H1 (cell line): ENCODE measurements at regions not wholly inside any gene's neighbourhood (a gene's known extent, or its start where the extent isn't known, plus 50 kb on each side); places are given as distances from the start of the nearest gene placed in this dataset.

Experiments
- CTCF ChIA-PET: fragments of 300-600 bp; sonication (Branson Sonifier 250); formaldehyde crosslinking; loops from one replicate; lab custom pipeline; 2021; ENCODE audit not compliant: partially characterized antibody; lab: Charles Lee
- POLR2A ChIA-PET: fragments of 300-600 bp; sonication (Branson Sonifier 250); formaldehyde crosslinking; loops from one replicate; lab custom pipeline; 2021; ENCODE audit warnings: inconsistent platforms; ENCODE audit not compliant: partially characterized antibody; lab: Charles Lee
- DNase-seq, 2 experiments: peaks; one replicate each; pipeline versions ENCODE4 v3.0.0 to v3.0.0-alpha.2; 2010 to 2022; ENCODE audit warnings: low spot score in 2 of 2, low read depth in 1 of 2, mixed read lengths in 1 of 2
- FAIRE-seq: peaks from 2 replicates; lab custom pipeline; 2011; peaks lifted over from hg19 to GRCh38; lab: Jason Lieb, UNC
- H2AFZ ChIP-seq: 2 replicates; pipeline ENCODE4 v1.8.1; 2012; ENCODE audit warnings: low read length, inconsistent platforms
- H2AK5ac ChIP-seq: 2 replicates; pipeline ENCODE4 v1.6.1; 2013; ENCODE audit warnings: low read depth, low read length
- H2BK120ac ChIP-seq: replicated peaks from 2 replicates; pipeline ENCODE3; 2013; ENCODE audit warnings: low read depth, low read length, inconsistent platforms
- H2BK12ac ChIP-seq: 2 replicates; pipeline ENCODE4 v1.6.1; 2013; ENCODE audit warnings: low read depth, low read length
- H2BK15ac ChIP-seq: 2 replicates; pipeline ENCODE4 v1.6.1; 2013; ENCODE audit warnings: low read length
- H2BK20ac ChIP-seq: 2 replicates; pipeline ENCODE4 v1.6.1; 2013; ENCODE audit warnings: low read length
- H2BK5ac ChIP-seq: 2 replicates; pipeline ENCODE4 v1.6.1; 2013; ENCODE audit warnings: low read depth, low read length
- H3K14ac ChIP-seq: 2 replicates; pipeline ENCODE4 v1.6.1; 2013; ENCODE audit warnings: inconsistent platforms; ENCODE audit not compliant: insufficient read length
- H3K18ac ChIP-seq: 2 replicates; pipeline ENCODE4 v1.6.1; 2013; ENCODE audit warnings: low read length; ENCODE audit errors: extremely low read depth
- H3K23ac ChIP-seq: 2 replicates; pipeline ENCODE4 v1.6.1; 2013; ENCODE audit warnings: inconsistent platforms; ENCODE audit not compliant: insufficient read length
- H3K23me2 ChIP-seq: 2 replicates; pipeline ENCODE4 v1.6.1; 2013; ENCODE audit warnings: low read depth, low read length
- H3K27ac ChIP-seq: 2 replicates; pipeline ENCODE4 v1.6.1; 2011; ENCODE audit warnings: low read depth, low read length, inconsistent platforms
- H3K27me3 ChIP-seq, 4 experiments: replicated peaks in 1 of 4; 1 replicate in 1 of 4; 2 replicates in 3 of 4; pipeline versions ENCODE4 v1.6.1 to v1.8.1; 2011 to 2013; ENCODE audit warnings: low read length in 3 of 4, mild to moderate bottlenecking in 3 of 4, inconsistent platforms in 2 of 4, mixed read lengths in 2 of 4, moderate library complexity in 1 of 4; ENCODE audit not compliant: control insufficient read depth in 3 of 4, insufficient read depth in 3 of 4; ENCODE audit errors: extremely low read depth in 1 of 4
- H3K36me3 ChIP-seq, 4 experiments: 2 replicates each; pipeline versions ENCODE4 v1.6.1 to v1.8.1; 2011 to 2013; ENCODE audit warnings: mild to moderate bottlenecking in 4 of 4, low read length in 3 of 4, moderate library complexity in 2 of 4, control low read depth in 1 of 4, inconsistent platforms in 1 of 4; ENCODE audit not compliant: insufficient read depth in 4 of 4, control insufficient read depth in 2 of 4
- H3K4ac ChIP-seq: replicated peaks from 2 replicates; pipeline ENCODE3; 2013; ENCODE audit warnings: low read length, low read depth, mixed read lengths, inconsistent platforms; ENCODE audit not compliant: insufficient read length
- H3K4me1 ChIP-seq, 4 experiments: replicated peaks in 1 of 4; 1 replicate in 1 of 4; 2 replicates in 3 of 4; pipeline versions ENCODE4 v1.6.1 to v1.8.1; 2011 to 2013; ENCODE audit warnings: low read length in 3 of 4, inconsistent platforms in 2 of 4, mixed read lengths in 1 of 4; ENCODE audit not compliant: insufficient read depth in 4 of 4, control insufficient read depth in 3 of 4
- H3K4me2 ChIP-seq, 2 experiments: 2 replicates each; pipeline versions ENCODE4 v1.6.1 to v1.8.1; 2011 to 2013; ENCODE audit warnings: low read depth in 2 of 2, low read length in 2 of 2, control low read depth in 1 of 2, inconsistent platforms in 1 of 2, mild to moderate bottlenecking in 1 of 2; ENCODE audit not compliant: insufficient read depth in 1 of 2
- H3K4me3 ChIP-seq, 4 experiments: fragments of 200-600, 300-600 bp in 1 of 4; sonication (generic), shearing (Covaris generic), sonication (Bioruptor Twin) in 1 of 4; 2 replicates each; pipeline versions ENCODE4 v1.5.1 to v1.8.1; 2011 to 2016; ENCODE audit warnings: low read length in 4 of 4, low read depth in 3 of 4, control low read depth in 2 of 4, inconsistent platforms in 2 of 4, mild to moderate bottlenecking in 2 of 4, mixed read lengths in 1 of 4, moderate library complexity in 1 of 4; ENCODE audit not compliant: insufficient read depth in 2 of 4; ENCODE audit errors: extremely low read depth in 1 of 4
- H3K56ac ChIP-seq: replicated peaks from 2 replicates; pipeline ENCODE3; 2013; ENCODE audit warnings: low read depth, mild to moderate bottlenecking, mixed read lengths, low read length, inconsistent platforms; ENCODE audit not compliant: insufficient read length
- H3K79me1 ChIP-seq: 2 replicates; pipeline ENCODE4 v1.6.1; 2013; ENCODE audit warnings: low read depth, low read length, control low read depth
- H3K79me2 ChIP-seq, 2 experiments: 2 replicates each; pipeline versions ENCODE4 v1.6.1 to v1.8.1; 2012 to 2013; ENCODE audit warnings: low read length in 2 of 2, mild to moderate bottlenecking in 2 of 2, inconsistent platforms in 1 of 2; ENCODE audit not compliant: insufficient read depth in 2 of 2, control insufficient read depth in 1 of 2
- H3K9ac ChIP-seq, 4 experiments: replicated peaks in 1 of 4; 1 replicate in 1 of 4; 2 replicates in 3 of 4; pipeline versions ENCODE4 v1.6.1 to v1.8.1; 2011 to 2013; ENCODE audit warnings: low read depth in 3 of 4, low read length in 3 of 4, control low read depth in 2 of 4, mild to moderate bottlenecking in 2 of 4, moderate library complexity in 2 of 4, inconsistent platforms in 1 of 4; ENCODE audit errors: extremely low read depth in 1 of 4
- H3K9me3 ChIP-seq, 2 experiments: 2 replicates each; pipeline versions ENCODE4 v1.6.1 to v1.8.1; 2012 to 2013; ENCODE audit warnings: mild to moderate bottlenecking in 2 of 2, moderate library complexity in 2 of 2, control low read depth in 1 of 2, inconsistent platforms in 1 of 2, low read depth in 1 of 2, low read length in 1 of 2, mixed read lengths in 1 of 2; ENCODE audit not compliant: insufficient read depth in 2 of 2
- H4K20me1 ChIP-seq, 2 experiments: replicated peaks in 1 of 2; 2 replicates each; pipeline versions ENCODE3 to v1.8.1; 2011 to 2013; ENCODE audit warnings: inconsistent platforms in 2 of 2, low read length in 2 of 2, mild to moderate bottlenecking in 1 of 2; ENCODE audit not compliant: insufficient read depth in 2 of 2, control insufficient read depth in 1 of 2
- H4K5ac ChIP-seq: 2 replicates; pipeline ENCODE4 v1.6.1; 2013; ENCODE audit warnings: low read length, low read depth, mixed read lengths, inconsistent platforms; ENCODE audit not compliant: insufficient read length
- H4K8ac ChIP-seq: 2 replicates; pipeline ENCODE4 v1.8.0; 2013; ENCODE audit warnings: mild to moderate bottlenecking, moderate library complexity, low read length, inconsistent platforms; ENCODE audit not compliant: insufficient read depth; ENCODE audit errors: extremely low read depth
- H4K91ac ChIP-seq: replicated peaks from 2 replicates; pipeline ENCODE3; 2013; ENCODE audit warnings: low read length, mixed read lengths, inconsistent platforms; ENCODE audit not compliant: insufficient read length
- ASH2L ChIP-seq: fragments of 200-600, 300-600 bp; sonication (generic); IDR thresholded peaks from one replicate; pipeline ENCODE4 v1.7.1; 2017; ENCODE audit warnings: low read length
- CBX5 ChIP-seq: fragments of 300-800, 300-1000 bp; sonication (generic); IDR thresholded peaks from 2 replicates; pipeline ENCODE4 v1.7.1; 2016; ENCODE audit warnings: antibody characterized with exemption, low read length, low read depth
- KDM5A ChIP-seq: fragments of 200-600 bp; IDR thresholded peaks from 2 replicates; pipeline ENCODE4 v1.7.1; 2012; ENCODE audit warnings: mild to moderate bottlenecking, low read length, inconsistent platforms, mixed read lengths
- SAP30 ChIP-seq: fragments of 300-600 bp; sonication (generic); IDR thresholded peaks from 2 replicates; pipeline ENCODE4 v1.7.1; 2012; ENCODE audit warnings: low read length, moderate library complexity, mild to moderate bottlenecking, inconsistent platforms; ENCODE audit not compliant: insufficient read depth, insufficient replicate concordance
- TAF7 ChIP-seq: optimal IDR thresholded peaks from 2 replicates; pipeline ENCODE3; 2011; ENCODE audit warnings: low read depth, mild to moderate bottlenecking, inconsistent platforms, low read length, moderate library complexity, borderline replicate concordance
- WGBS, 2 experiments: shearing (Covaris generic) in 1 of 2; methylation state at CpG; one replicate each; pipeline versions ENCODE4 v1.1.6 to v1.1.7; 2013 to 2015; ENCODE audit warnings: low lambda C conversion rate in 2 of 2, mixed read lengths in 2 of 2, inconsistent platforms in 1 of 2, low coverage in 1 of 2, missing lambda C conversion rate in 1 of 2; ENCODE audit not compliant: insufficient replicate concordance in 2 of 2, insufficient coverage in 1 of 2, insufficient read length in 1 of 2; ENCODE audit errors: extremely low coverage in 1 of 2, missing lambda C conversion rate in 1 of 2; 5-methylcytosine and 5-hydroxymethylcytosine counted together

GRCh38 chr5:167539747-167540146, 751.7 kb upstream of the WWC1 start:
- Histone ChIP-seq H4K5ac (no peak overlapping the region), H3K18ac (no peak overlapping the region), H2BK15ac (no peak overlapping the region), H3K27me3 (no peaks in the 10 kb centered on the region), H2BK12ac (no peak overlapping the region), H2BK5ac (no peak overlapping the region), H4K8ac (no peak overlapping the region), H3K9ac (no peak overlapping the region), H3K56ac (no peak overlapping the region), H3K4me3 (no peak overlapping the region), H3K23me2 (no peaks in the 10 kb centered on the region), H3K14ac (no peak overlapping the region), H3K36me3 (no peaks in the 10 kb centered on the region), H3K4me1 (no peaks in the 10 kb centered on the region), H2AFZ (no peak overlapping the region), H3K4me2 (no peak overlapping the region), H2BK120ac (no peak overlapping the region), H3K79me1 (no peaks in the 10 kb centered on the region), H2AK5ac (no peak overlapping the region), H4K20me1 (no peaks in the 10 kb centered on the region), H3K23ac (no peak overlapping the region), H2BK20ac (no peak overlapping the region), H3K9me3 (no peaks in the 10 kb centered on the region), H3K27ac (no peak overlapping the region), H3K79me2 (no peaks in the 10 kb centered on the region), H3K4ac (no peak overlapping the region), H4K91ac (no peak overlapping the region)
- no peak for TF ChIP-seq TAF7
- no peak for TF ChIP-seq CBX5
- TF ChIP-seq ASH2L, result no peak
- no peak for TF ChIP-seq SAP30
- no peak for TF ChIP-seq KDM5A
- POLR2A ChIA-PET, result no interaction called here
- 91% methylated on average over 5 of the region's 5 CpGs; no CpG with 5 or more reads in 1 of the 2 experiments for WGBS, 2 experiments
- FAIRE-seq (no peak), DNase-seq (no peak)
- CTCF ChIA-PET, result interaction anchor here (3.8 kb wide), 1 partner anchor 12 kb away, joined by 22 read pairs; no protein-coding TSS in a partner anchor
